ENCODE measurements at regions not wholly inside any gene's neighbourhood (a gene's known extent, or its start where the extent isn't known, plus 50 kb on each side); places are given as distances from the start of the nearest gene placed in this dataset.

DNA sequence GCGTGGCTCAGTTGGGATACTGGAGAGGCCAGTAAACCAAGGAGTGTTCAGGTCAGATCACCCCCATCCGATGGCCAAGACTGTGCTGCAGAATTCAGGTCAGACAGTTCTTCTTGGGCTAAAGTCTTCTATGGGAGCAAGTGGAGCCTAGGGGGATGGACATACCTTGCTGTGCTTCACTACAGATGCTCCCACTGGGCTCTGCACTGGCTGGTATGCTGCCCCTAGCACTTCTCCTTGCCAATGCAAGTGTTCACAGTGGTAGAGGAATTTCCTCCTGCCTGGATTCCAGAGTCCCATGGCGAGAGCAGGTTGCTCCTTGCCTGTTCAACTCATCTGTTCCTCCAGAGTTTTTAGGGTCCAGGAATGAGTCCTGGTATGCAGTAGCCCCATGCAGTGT is 134.2 kb upstream of the EDIL3 start:
- no peak overlapping the region for H3K18ac ChIP-seq (ENCODE audit: low read length)
- WGBS (ENCODE audit: extremely low coverage, insufficient coverage, low lambda C conversion rate) = no CpG with 5 or more reads among the region's 3 CpGs

DNA sequence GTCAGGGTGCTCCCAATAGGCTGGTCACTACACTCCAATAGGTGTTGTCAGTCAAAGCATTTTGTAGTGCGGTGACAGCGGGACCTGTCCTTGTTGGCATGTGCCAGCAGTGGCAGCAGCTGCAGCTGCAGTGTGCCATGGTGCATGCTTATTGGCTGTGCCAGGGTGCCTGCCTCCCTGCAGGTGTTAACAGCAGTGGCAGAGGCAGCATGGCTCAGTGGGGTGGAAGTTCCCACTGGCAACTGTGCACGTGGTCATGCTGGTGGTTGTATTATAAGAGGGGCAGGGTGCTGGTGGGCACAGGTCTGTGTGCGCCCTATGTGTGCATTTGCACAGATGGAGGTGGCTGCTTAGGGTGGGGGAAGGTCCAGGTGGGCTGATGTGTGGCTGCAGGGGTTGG is 133.7 kb upstream of the EDIL3 start:
- DNase-seq = no peak
- Histone ChIP-seq H3K36me3 (ENCODE audit: control insufficient read depth, insufficient read depth, low read length) (no peaks in the 10 kb centered on the region), H3K23ac (ENCODE audit: low read length) (no peak overlapping the region), H3K4me1 (ENCODE audit: control insufficient read depth, low read depth, low read length) (no peaks in the 10 kb centered on the region), H3K4me3 (ENCODE audit: low read length) (no peak overlapping the region), H2BK120ac (ENCODE audit: low read depth, low read length) (no peak overlapping the region), H3K18ac (ENCODE audit: low read length) (no peak overlapping the region), H3K4ac (ENCODE audit: low read depth, low read length) (no peak overlapping the region), H3K4me2 (ENCODE audit: low read length) (no peak overlapping the region), H3K9ac (ENCODE audit: low read length) (no peak overlapping the region), H3K27me3 (ENCODE audit: insufficient read depth, low read length, poor library complexity) (no peaks in the 10 kb centered on the region), H4K5ac (ENCODE audit: low read length) (no peak overlapping the region), H2BK15ac (replicated peaks; ENCODE audit: low read depth) (no peak overlapping the region), H3K79me2 (ENCODE audit: control insufficient read depth, insufficient read depth, low read length) (no peaks in the 10 kb centered on the region), H3K27ac (ENCODE audit: low read depth, low read length) (no peak overlapping the region), H3K79me1 (ENCODE audit: low read length) (no peaks in the 10 kb centered on the region), H2AK5ac (ENCODE audit: low read length) (no peak overlapping the region), H4K8ac (ENCODE audit: low read depth, low read length) (no peak overlapping the region), H2BK5ac (ENCODE audit: low read length) (no peak overlapping the region), H3K56ac (ENCODE audit: low read length) (no peak overlapping the region)
- WGBS (ENCODE audit: extremely low coverage, insufficient coverage, low lambda C conversion rate) = no CpG with 5 or more reads among the region's 4 CpGs

More for the DNA sequence above, 134.2 kb upstream of the EDIL3 start:
- Histone ChIP-seq H3K4me2 (ENCODE audit: low read length) (no peak overlapping the region), H3K79me1 (ENCODE audit: low read length) (no peaks in the 10 kb centered on the region), H3K4me1 (ENCODE audit: control insufficient read depth, low read depth, low read length) (no peaks in the 10 kb centered on the region), H3K23ac (ENCODE audit: low read length) (no peak overlapping the region), H2BK15ac (replicated peaks; ENCODE audit: low read depth) (no peak overlapping the region), H4K8ac (ENCODE audit: low read depth, low read length) (no peak overlapping the region), H3K4me3 (ENCODE audit: low read length) (no peak overlapping the region), H3K9ac (ENCODE audit: low read length) (no peak overlapping the region), H3K79me2 (ENCODE audit: control insufficient read depth, insufficient read depth, low read length) (no peaks in the 10 kb centered on the region), H2BK120ac (ENCODE audit: low read depth, low read length) (no peak overlapping the region), H3K56ac (ENCODE audit: low read length) (no peak overlapping the region), H2BK5ac (ENCODE audit: low read length) (no peak overlapping the region), H3K4ac (ENCODE audit: low read depth, low read length) (no peak overlapping the region), H3K27me3 (ENCODE audit: insufficient read depth, low read length, poor library complexity) (no peaks in the 10 kb centered on the region), H3K27ac (ENCODE audit: low read depth, low read length) (no peak overlapping the region), H2AK5ac (ENCODE audit: low read length) (no peak overlapping the region), H4K5ac (ENCODE audit: low read length) (no peak overlapping the region), H3K36me3 (ENCODE audit: control insufficient read depth, insufficient read depth, low read length) (no peaks in the 10 kb centered on the region)
- DNase-seq = no peak

DNA sequence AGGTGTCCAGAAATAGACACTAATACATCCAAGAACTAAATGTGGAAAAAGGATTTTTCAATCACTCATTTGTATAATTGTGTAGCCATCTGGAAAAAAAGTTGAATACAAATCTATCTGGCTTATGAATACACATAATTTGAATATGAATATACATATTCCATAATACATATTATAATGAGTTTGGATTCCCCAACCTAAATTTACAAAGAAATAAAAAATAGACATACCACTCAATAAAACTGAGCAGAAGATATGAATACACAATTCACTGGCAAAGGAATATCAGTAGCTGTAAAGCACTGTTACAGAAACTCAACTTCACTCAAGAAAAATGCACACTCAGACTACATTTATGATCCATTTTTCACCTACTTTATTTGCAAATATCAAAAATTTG is 121.9 kb upstream of the EDIL3 start:
- Histone ChIP-seq H3K9ac (ENCODE audit: low read length) (no peak overlapping the region), H3K4me1 (ENCODE audit: control insufficient read depth, low read depth, low read length) (no peaks in the 10 kb centered on the region), H4K5ac (ENCODE audit: low read length) (no peak overlapping the region), H4K8ac (ENCODE audit: low read depth, low read length) (no peak overlapping the region), H3K4ac (ENCODE audit: low read depth, low read length) (no peak overlapping the region), H2BK5ac (ENCODE audit: low read length) (no peak overlapping the region), H3K27me3 (ENCODE audit: insufficient read depth, low read length, poor library complexity) (no peaks in the 10 kb centered on the region), H3K4me2 (ENCODE audit: low read length) (no peak overlapping the region), H3K56ac (ENCODE audit: low read length) (no peak overlapping the region), H3K18ac (ENCODE audit: low read length) (no peak overlapping the region), H3K23ac (ENCODE audit: low read length) (no peak overlapping the region), H3K79me1 (ENCODE audit: low read length) (no peaks in the 10 kb centered on the region), H3K36me3 (ENCODE audit: control insufficient read depth, insufficient read depth, low read length) (no peaks in the 10 kb centered on the region), H2AK5ac (ENCODE audit: low read length) (no peak overlapping the region), H3K4me3 (ENCODE audit: low read length) (no peak overlapping the region), H2BK120ac (ENCODE audit: low read depth, low read length) (no peak overlapping the region), H2BK15ac (replicated peaks; ENCODE audit: low read depth) (no peak overlapping the region), H3K27ac (ENCODE audit: low read depth, low read length) (no peak overlapping the region), H3K79me2 (ENCODE audit: control insufficient read depth, insufficient read depth, low read length) (no peaks in the 10 kb centered on the region)
- no peak for DNase-seq

DNA sequence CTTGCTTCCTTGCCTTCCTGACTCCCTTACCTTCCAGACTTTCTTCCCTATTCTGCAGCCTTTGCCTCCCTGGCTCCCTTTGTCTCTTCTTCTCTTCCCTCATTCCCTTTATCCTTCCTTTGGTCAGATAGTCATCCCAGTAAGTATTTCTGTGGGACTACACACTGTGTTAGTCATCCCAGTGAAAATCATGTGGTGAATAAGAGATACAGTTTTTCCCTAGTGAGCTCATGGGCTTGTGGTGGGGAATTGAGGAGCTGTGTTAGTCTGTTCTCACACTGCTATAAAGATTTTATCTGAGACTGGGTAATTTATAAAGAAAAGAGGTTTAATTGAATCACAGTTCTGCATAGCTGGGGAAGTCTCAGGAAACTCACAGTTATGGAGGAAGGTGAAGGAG is 109.8 kb upstream of the EDIL3 start:
- Histone ChIP-seq H3K4me2 (ENCODE audit: low read length) (no peak overlapping the region), H3K9ac (ENCODE audit: low read length) (no peak overlapping the region), H3K4me3 (ENCODE audit: low read length) (no peak overlapping the region), H3K23ac (ENCODE audit: low read length) (no peak overlapping the region), H4K5ac (ENCODE audit: low read length) (no peak overlapping the region), H3K27me3 (ENCODE audit: insufficient read depth, low read length, poor library complexity) (no peaks in the 10 kb centered on the region), H3K79me1 (ENCODE audit: low read length) (no peaks in the 10 kb centered on the region), H2BK120ac (ENCODE audit: low read depth, low read length) (no peak overlapping the region), H2BK15ac (replicated peaks; ENCODE audit: low read depth) (no peak overlapping the region), H3K56ac (ENCODE audit: low read length) (no peak overlapping the region), H3K36me3 (ENCODE audit: control insufficient read depth, insufficient read depth, low read length) (no peaks in the 10 kb centered on the region), H3K18ac (ENCODE audit: low read length) (no peak overlapping the region), H2AK5ac (ENCODE audit: low read length) (no peak overlapping the region), H3K27ac (ENCODE audit: low read depth, low read length) (no peak overlapping the region), H3K4ac (ENCODE audit: low read depth, low read length) (no peak overlapping the region), H3K4me1 (ENCODE audit: control insufficient read depth, low read depth, low read length) (no peaks in the 10 kb centered on the region), H4K8ac (ENCODE audit: low read depth, low read length) (no peak overlapping the region), H2BK5ac (ENCODE audit: low read length) (no peak overlapping the region), H3K79me2 (ENCODE audit: control insufficient read depth, insufficient read depth, low read length) (no peaks in the 10 kb centered on the region)
- no peak for DNase-seq

DNA sequence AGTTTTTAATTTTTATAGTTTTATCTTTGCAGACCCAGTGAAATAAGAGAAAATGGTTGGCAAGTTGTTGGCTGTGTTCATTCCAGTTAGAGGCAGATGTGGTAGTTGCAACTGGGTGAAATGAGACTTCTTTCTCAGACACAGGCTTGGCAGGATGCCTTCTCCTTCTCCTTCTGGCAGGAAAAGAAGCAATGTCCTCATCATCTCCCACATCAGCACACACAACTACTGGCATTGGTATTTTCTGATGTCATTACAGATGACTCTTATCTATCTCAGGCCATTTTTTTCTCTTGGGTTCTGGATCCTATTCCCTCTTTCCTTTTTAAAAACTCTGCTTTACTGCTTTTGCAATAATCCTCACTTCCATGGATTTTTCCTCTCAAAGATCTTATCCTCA is 103.3 kb upstream of the EDIL3 start:
- H3K36me3 ChIP-seq (ENCODE audit: control insufficient read depth, insufficient read depth, low read length) = no peaks in the 10 kb centered on the region
- no peak overlapping the region for H3K23ac ChIP-seq (ENCODE audit: low read length)
- H3K79me2 ChIP-seq (ENCODE audit: control insufficient read depth, insufficient read depth, low read length) = no peaks in the 10 kb centered on the region
- DNase-seq = no peak
- no peak overlapping the region for H2BK15ac ChIP-seq (replicated peaks; ENCODE audit: low read depth)
- no peak overlapping the region for H3K56ac ChIP-seq (ENCODE audit: low read length)
- no peak overlapping the region for H2BK5ac ChIP-seq (ENCODE audit: low read length)
- H3K4ac ChIP-seq (ENCODE audit: low read depth, low read length) = no peak overlapping the region
- no peak overlapping the region for H3K4me3 ChIP-seq (ENCODE audit: low read length)
- H3K9ac ChIP-seq (ENCODE audit: low read length) = no peak overlapping the region
- no peak overlapping the region for H3K27ac ChIP-seq (ENCODE audit: low read depth, low read length)
- H4K5ac ChIP-seq (ENCODE audit: low read length) = no peak overlapping the region
- no peaks in the 10 kb centered on the region for H3K79me1 ChIP-seq (ENCODE audit: low read length)
- H3K4me2 ChIP-seq (ENCODE audit: low read length) = no peak overlapping the region
- H3K27me3 ChIP-seq (ENCODE audit: insufficient read depth, low read length, poor library complexity) = no peaks in the 10 kb centered on the region
- H3K18ac ChIP-seq (ENCODE audit: low read length) = no peak overlapping the region
- H3K4me1 ChIP-seq (ENCODE audit: control insufficient read depth, low read depth, low read length) = no peaks in the 10 kb centered on the region
- no peak overlapping the region for H2AK5ac ChIP-seq (ENCODE audit: low read length)
- H2BK120ac ChIP-seq (ENCODE audit: low read depth, low read length) = no peak overlapping the region
- no peak overlapping the region for H4K8ac ChIP-seq (ENCODE audit: low read depth, low read length)

DNA sequence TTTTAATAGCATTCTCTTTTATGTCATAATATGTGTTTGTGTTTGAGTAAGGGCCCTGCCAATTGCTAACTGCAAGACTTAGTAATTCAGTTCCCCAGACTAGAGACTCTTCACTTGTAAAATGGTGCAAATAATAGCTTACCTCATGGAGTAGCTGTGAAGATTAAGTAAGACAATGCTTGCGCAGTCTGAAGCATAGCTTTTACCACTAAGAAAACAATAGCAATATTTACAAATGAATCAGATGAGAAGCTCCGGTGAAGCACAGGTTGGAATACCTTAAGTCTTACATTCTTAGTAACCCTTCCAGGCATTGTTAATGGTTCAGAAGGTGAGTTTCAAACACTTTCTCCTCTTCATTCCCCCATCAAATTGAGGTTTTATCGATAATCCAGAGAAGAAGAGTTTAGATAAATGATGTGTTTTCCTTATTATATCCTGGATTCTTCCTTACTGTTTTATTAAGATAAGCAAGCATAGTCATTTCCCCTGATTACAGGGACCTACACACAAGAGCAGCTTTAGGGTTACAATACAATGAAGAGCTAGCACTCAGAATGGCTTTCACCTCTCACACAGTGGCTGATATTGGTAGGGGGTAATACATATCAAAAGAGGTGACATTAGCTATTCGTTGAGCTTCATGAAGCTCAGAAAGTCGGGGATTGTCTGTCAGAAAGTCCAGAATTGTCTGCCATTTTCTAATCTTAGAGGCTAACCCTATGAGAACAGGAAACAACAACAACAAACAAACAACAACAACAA is 96.4 kb upstream of the EDIL3 start:
- no peak overlapping the region for H4K8ac ChIP-seq (ENCODE audit: low read depth, low read length)
- no peak overlapping the region for H4K5ac ChIP-seq (ENCODE audit: low read length)
- H3K4ac ChIP-seq (ENCODE audit: low read depth, low read length) = no peak overlapping the region
- H3K18ac ChIP-seq (ENCODE audit: low read length) = no peak overlapping the region
- no peaks in the 10 kb centered on the region for H3K36me3 ChIP-seq (ENCODE audit: control insufficient read depth, insufficient read depth, low read length)
- no peaks in the 10 kb centered on the region for H3K4me1 ChIP-seq (ENCODE audit: control insufficient read depth, low read depth, low read length)
- H3K79me2 ChIP-seq (ENCODE audit: control insufficient read depth, insufficient read depth, low read length) = no peaks in the 10 kb centered on the region
- H2BK5ac ChIP-seq (ENCODE audit: low read length) = no peak overlapping the region
- no peaks in the 10 kb centered on the region for H3K27me3 ChIP-seq (ENCODE audit: insufficient read depth, low read length, poor library complexity)
- no peak overlapping the region for H3K56ac ChIP-seq (ENCODE audit: low read length)
- H2AK5ac ChIP-seq (ENCODE audit: low read length) = no peak overlapping the region
- no peak overlapping the region for H3K9ac ChIP-seq (ENCODE audit: low read length)
- H2BK120ac ChIP-seq (ENCODE audit: low read depth, low read length) = no peak overlapping the region
- no peaks in the 10 kb centered on the region for H3K79me1 ChIP-seq (ENCODE audit: low read length)
- H3K4me3 ChIP-seq (ENCODE audit: low read length) = no peak overlapping the region
- DNase-seq = peak; percentile 58
- H3K4me2 ChIP-seq (ENCODE audit: low read length) = no peak overlapping the region
- no peak overlapping the region for H3K23ac ChIP-seq (ENCODE audit: low read length)
- H2BK15ac ChIP-seq (replicated peaks; ENCODE audit: low read depth) = no peak overlapping the region
- H3K27ac ChIP-seq (ENCODE audit: low read depth, low read length) = no peak overlapping the region
- no CpG with 5 or more reads among the region's 5 CpGs for WGBS (ENCODE audit: extremely low coverage, insufficient coverage, low lambda C conversion rate)
